ENCODE measurements at regions not wholly inside any gene's neighbourhood (a gene's known extent, or its start where the extent isn't known, plus 50 kb on each side); places are given as distances from the start of the nearest gene placed in this dataset.

DNA sequence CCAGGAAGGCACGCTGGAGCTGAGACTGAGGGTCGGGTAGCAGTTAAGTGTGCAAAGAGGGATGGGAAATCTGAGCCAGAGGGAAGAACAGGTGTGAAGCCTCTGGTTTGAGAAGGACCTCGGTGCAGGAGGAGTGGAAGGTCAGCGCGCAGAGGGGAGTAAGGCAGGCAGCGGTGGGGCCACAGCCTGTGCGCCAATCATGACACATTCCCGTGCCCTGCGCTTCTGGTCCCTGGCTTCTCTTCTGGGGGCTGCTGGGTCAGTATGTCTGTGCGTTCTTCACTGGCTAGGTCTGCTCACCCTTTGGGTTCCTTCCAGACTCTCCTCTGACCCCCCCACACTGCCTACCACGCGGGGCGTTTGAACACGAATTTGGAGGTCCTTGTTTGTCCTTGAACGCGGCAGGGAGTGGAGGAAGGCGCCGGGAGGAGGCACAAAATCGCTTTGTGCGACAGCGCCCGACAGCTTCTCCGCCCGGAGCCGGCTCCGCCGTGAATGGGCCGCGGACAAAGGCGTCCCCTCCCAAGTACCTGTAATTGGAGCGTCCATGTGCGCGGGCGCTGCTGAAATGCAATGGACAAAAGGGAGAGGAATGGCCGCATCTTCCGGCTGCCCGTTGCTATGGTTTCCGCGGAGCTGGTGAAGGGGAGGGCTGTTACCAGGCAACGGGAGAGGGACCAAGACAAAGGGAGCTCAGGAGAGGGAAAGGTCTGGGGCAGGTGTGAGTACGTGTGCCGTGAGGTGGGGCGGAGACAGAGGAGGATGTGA lies 207.2 kb upstream of the SRRM4 start:
- no peak for DNase-seq

DNA sequence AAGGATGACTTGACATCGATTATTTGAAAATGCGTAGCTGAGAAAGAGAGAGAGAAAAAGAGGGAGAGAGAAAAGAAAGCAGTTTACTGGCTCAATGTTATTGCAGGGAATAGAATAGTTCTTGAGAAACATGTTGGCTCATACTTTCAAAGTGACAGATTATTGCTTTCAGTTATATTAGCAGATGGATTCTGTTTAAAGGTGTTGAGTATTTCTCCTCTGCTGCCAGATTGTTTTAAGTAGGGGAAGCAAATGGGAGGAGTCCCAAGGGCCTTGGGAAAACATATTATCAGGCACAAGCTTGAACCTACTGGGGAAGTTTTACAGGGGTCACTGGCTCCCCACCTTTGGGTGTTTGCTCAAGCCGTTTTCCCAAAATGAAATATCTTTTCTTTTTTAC lies 203.8 kb upstream of the SRRM4 start:
- DNase-seq = no peak

DNA sequence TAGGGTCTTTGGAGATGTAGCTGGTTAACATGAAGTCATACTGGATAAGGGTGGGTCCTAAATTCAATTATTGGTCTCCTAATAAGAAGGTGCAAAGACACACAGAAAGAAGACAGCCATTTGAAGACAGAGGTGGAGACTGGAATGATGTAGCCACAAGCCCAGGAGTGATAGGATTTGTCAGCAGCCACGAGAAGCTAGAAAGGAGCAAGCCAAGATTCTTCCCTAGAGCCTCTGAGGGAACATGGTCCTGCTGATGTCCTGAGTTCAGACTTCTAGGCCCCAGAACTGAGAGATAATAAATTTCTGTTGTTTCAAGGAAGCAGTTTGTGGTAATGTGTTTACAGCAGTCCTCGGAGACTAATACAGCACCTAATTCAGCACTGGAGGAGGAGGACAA lies 203.3 kb upstream of the SRRM4 start:
- DNase-seq = no peak

DNA sequence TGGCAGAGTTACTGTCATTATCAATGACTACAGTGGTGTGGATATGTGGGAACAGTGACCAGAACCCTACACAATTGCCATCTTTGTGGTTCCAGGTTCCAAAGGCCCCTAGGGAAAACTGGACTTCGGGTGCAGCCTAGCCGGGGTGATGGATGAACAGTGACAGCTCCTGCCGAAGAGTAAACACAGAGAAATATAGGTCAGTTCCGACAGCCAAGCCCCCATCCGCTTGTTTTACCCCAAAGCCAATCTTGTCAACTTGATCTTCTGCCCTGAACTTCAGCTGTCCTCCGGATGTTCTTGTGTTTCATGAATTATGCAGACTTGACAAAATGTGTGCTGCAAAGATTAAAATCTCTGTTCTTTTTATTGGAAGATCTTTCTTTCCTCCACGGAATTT lies 200.4 kb upstream of the SRRM4 start:
- DNase-seq = no peak

DNA sequence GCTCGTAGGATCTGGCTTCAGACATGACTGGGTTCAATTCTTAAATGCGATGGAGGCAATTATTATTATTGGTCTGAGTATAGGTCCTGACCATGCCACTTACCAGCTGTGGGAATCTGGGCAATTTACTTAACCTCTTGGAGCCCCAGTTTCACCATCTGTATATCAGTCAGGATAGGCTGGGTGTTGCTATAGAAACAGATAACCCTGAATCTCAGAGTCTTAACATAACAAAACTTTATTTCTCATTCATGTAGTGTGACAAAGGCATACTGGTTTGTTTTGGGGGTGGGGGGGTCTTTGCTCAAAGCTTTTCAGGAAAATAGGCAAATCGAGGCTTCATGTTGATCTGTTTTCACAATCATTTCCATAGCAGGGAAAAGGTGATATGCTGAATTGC lies 199.6 kb upstream of the SRRM4 start:
- no peak for DNase-seq

DNA sequence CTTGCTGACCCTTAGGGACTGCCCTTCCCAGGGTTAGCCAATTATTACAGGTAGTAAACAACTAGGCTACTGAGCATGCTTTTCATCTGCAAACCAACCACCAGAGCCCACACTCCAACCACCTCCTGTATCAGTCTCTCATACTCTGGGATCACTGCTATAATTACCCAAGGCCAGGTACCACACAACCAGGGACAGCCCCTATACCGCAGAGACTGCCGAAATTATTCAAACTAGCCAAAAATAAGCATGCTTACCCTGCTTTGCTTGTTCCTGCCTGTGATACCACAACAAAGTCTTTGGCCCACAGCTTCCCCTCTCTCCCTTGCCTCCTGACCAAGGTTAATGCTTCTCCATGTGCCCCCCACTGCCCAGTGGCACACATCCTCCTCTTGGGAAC lies 197.6 kb upstream of the SRRM4 start:
- DNase-seq = no peak

DNA sequence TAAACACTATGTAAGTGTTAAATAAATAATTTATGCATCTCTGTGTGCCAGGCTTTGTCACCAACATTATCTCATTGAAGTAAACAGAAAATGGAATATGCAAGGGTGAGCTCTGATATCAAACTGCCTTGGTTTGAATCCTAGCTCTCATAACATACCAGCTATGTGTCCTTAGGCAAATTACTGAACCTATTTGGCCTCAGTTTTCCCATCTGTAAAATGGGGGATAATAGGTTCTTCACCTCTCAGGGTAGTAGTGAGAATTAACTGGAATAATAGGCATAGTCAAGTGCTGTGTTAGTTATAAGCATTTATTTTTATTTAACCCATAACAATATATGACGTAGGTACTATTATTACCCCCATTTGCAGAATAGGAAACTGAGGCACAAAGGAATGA lies 190.8 kb upstream of the SRRM4 start:
- no peak for DNase-seq

DNA sequence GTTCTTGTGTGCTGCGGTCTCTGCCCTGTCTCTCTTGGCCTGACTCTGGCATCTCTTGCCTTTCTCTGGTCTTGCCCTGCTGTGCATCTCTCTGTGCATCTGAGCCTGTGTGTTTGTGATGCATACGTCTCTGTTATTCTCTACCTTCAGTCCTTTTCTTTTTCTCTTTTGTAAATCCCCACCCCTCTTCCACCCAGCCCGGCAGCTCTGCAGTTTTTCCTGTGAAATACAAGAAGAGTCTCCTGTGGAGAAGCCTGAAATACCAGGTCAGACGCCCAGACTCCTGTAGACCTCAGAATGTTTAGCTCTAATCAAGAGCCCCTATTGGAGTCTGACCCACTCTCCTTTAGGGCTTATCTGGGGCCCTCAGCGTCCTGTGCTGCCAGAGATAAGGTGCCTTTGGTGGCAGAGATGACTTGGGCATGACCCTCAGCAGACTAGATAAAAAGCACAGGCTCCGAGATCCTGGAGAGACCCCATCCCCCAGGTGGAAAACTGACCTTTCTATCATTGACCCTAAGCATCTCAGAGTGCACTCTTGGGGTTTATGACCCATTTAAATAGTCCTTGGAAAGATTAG lies 167.5 kb upstream of the SRRM4 start:
- DNase-seq = no peak

DNA sequence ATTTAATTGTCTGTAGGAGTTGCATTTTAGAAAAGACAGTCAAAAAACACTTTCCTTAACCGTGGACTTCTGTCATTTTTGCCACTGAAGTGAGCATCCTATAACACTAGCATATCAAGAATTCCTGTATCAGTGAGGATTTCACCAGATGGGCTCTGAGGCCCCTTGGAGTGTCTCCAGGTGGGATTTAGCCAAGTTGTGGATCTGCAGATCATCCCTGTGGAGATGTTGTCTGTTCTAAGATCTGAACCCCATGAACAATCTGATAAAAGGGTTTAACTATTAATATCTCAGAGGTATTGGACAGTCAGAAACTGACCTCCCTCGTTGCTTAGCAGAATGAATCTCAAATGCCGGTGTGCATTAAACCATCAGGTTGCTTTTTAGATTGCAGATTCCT lies 165.0 kb upstream of the SRRM4 start:
- no peak for DNase-seq

DNA sequence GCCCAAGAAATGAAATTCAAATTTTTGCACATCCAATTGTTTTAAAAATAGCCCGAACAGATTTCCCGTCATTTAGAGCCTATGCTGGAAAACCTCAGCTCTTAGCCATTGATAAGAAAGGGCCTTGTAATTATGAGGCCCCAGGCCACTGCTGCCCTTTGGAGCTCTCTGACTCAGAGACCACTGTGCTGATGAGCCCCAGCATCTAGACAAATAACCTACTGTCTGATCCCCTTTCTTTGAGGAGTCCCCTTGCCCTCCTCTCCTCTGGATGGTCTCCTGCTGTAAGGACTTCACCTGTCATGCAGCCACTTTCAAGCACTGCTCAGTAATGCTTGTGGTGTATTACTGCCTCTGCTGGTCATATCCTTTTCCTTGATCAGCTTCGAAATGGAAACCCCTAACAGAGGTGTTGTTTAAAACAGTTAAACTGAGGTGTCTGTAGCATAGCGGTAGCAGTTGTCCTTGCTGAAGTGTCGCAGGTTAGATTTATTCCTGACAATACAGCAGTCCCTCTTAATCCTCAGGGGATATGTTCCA lies 159.9 kb upstream of the SRRM4 start:
- DNase-seq = no peak

DNA sequence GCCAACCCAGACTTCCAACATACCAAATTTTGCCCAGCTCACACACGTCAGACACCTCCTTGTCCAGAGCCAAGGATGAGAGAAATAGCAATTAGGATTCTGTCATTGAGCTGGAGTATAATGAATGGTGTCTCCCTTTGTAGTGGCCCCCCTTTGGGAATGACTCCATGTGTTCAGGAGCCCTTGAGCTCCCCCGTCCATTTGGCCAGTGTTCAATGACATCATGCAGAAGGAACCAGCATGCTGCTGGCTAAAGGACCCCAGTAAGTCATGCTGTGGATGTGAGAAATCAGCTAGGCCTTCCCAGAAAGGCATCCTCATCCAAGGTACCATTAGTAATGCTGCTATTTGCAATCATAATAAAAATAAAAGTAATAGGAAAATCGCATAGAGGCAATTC lies 158.8 kb upstream of the SRRM4 start:
- no peak for DNase-seq

DNA sequence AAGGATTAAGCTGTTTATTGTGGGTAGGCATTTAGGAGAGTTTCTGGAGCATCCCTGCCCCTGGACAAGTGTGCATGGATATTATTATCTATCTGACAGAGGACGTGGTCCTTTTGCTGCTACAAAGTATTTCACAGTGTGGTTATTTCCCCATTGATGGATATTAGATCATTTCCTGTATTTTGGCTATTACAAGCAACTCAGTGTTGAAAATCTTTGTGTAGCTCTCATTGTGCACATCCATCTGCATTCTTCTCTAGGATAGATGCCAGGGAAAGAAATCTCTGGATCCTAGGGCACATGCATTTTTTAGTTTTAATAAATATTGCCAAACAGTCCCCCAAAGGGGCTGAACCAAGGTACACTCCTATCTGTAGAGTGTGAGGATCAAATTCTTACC lies 154.3 kb upstream of the SRRM4 start:
- DNase-seq = no peak

DNA sequence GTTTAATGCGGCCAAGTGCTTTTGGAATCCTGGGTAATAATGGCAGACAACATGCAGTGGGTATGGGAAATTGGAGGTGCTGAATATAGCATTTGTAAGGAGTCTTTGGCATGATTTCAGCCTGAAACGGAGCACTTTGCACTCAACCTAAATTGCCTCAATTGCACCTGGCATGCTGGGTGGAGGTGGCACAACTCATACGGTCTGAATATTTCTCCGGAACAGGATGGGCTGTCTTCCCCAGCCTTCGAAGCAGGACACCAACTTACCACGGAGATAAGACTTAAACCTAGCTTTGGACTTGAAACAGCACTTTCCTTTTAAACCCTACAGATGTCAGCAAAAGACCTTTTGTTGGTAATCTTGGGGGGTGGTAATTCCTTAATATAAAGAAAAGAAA lies 153.7 kb upstream of the SRRM4 start:
- DNase-seq = no peak

DNA sequence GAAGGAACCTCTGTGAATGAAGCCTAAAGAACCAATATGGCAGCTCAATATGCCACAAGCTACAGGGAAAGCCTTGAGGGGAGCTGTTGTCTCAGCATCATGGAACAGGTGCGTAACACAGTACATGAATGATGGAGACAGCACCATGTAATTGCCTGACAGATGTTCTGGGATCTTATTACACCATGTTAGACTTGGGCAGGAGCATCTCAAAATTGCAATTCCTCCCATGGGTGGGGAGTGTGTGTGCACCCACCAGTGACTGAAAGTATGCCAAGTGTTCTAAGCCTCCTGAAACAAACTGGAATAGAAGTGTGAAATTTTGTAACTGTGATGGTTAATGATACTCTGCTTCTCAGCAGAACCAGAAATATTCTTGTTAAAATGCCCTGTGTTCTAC lies 151.0 kb upstream of the SRRM4 start:
- DNase-seq = no peak

DNA sequence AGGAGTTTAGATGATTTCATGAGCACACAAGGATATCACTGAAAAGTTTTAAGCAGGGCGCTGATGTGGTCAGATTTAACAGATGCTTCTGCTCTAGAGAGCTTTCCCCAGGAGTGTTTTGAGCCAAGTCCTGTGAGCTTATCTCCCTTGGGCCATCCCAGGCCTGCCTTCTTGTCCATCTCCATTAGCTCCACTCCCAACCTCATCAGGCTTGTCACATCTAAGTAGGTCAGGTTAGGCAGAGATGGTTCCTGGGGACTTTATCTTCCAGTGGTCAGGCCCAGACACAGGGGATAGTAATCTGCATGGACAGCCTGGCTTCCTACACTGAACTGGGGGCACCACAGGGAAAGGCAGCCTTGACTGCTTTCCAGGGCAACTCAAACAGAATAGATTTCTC lies 145.4 kb upstream of the SRRM4 start:
- DNase-seq = no peak

DNA sequence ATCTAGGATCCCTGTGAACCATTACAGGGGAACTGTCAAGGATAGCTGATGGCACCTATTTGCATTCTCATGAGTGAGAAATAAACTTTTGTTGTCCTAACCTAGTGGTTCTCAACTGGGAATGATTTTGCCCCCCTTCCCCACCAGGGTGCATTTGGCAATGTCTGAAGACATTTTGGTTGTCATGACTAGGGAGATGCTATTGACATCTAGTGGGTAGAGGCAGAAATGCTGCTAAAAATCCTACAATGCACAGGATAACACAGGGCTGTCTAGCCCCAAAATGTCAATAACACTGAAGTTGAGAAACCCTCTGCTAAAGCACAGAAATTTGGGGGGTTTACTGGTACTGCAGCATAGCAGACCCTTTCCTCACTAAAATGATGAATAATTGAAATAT lies 140.9 kb upstream of the SRRM4 start:
- DNase-seq = no peak

DNA sequence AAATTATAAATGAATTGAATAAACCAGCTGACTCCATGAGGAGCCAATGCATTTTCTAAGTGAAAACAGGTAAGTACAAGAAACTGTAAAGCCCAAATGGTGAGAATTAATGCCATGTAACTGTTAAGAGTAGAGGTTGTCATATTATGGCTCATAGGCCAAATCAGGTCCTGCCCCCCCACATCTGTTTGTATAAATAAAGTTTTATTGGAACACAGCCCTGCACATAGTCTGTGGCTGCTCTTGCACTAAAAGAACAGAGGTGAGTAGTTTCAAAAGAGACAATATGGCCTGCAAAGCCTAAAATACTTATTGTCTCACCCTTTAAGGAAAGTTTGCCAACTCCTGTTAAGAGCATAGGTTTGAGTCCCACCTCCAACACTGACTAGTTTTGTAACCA lies 140.5 kb upstream of the SRRM4 start:
- DNase-seq = no peak

DNA sequence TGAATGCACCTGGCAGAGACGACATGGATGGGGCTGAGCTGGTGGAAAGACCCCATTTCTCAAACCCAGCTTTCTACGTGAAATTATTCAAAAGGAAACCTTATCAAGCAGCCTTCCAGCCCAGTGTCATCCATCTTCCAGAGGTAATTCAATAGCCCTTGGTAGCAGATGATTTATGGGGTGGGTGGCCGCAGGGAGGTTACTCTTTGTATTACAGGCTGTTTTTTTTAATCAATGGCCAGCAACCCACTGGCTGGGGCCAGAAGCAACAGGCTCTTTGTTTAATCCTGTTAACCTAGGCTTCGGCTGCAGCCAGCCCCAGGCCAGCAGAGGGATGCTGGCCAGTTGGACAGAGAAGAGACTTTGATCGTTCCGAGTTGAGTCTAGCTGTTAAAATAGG lies 139.8 kb upstream of the SRRM4 start:
- DNase-seq = no peak

DNA sequence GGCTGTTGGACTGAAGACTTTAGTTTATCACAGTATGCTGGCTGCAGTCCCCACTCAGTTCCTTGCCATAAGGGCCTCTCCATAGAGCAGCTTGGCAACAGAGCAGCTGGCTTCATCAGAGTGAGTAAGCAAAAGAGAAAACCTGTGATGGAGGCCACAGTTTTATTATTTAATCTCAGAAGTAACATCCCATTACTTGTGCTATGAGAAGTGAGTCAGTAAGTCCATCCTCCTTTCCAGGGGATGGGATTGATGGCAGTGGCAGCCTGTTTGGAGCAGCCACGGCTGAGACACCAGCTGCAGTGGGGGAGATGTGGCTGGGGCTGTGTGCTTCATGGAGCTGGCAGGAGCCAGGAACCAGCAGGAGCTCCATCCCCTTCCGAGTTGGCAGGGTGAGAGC lies 138.5 kb upstream of the SRRM4 start:
- no peak for DNase-seq

DNA sequence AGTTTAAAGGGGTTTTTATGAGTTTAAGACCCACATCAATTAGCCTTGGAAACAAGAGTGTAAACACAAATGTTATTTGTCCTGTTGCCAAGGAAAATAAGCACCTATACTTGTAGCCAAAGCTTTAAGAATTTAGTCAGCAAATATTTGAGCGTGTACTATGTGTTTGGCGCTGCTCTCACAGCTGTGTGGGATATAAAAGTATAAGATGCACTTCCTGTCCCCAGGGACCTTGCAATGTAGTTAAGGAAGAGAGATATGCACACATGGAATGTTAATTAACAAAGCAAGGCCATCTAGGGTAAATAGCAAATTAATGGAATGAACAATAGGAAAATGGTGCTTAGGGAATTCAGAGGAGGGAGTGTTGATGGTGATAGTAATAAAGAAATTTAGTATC lies 134.9 kb upstream of the SRRM4 start:
- DNase-seq = no peak

DNA sequence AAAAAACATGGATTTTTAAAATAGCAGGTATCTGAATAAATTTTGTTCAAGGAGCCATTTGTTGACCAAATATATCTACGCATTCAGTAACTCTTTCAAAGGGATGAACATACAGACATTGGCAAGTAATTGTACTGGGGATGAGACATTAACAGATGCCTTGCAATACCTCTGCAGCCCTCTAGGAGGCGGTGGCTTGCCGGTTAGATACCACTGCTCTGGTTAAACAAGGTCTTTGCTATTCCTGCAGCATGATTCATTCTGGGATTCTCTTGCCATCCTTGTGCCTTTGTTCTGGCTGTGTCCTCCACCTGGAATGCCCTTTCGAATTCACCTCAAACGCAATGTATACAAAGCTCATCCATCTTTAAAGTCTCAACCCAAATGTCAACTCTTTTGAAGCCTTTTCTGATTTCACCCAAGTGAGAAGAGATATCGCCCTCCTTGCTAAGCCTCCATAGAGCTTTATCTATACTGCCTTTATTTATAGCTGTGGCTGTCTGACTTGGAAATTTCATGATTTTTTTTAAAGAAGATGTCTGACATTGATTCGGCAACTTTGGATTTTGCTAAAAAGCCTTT lies 131.0 kb upstream of the SRRM4 start:
- DNase-seq = no peak

DNA sequence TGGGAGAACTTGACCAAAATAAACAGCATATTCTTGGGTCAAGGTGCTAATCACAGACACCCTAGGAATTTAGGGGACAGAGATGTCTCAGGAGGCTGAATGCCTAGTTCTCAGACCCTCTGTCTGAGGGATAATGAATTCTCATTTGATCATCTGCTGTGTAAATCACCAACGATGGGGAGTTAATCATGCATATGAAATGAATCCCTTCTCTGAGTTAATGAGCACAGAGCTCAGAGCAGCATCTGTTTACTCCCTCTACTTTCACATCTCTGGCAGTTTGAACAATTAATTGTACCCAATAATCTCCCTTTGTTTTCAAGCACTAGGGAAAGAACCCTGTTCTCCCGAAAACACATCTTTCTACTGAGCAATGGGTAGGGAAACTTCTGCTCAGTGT lies 129.4 kb upstream of the SRRM4 start:
- DNase-seq = no peak

DNA sequence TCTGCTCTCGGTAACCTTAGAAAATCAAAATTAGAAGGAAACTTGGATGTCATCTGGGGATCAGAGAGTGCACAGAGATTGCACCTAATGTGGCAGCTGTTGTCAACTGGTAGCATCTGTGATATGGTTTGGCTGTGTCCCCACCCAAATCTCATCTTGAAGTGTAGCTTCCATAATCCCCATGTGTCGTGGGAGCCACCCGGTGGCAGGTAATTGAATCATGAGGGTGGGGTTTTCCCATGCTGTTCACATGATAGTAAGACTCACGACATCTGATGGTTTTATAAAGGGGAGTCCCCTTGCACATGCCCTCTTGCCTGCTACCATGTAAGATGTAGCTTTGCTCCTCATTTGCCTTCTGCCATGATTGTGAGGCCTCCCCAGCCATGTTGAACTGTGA lies 127.7 kb upstream of the SRRM4 start:
- DNase-seq = no peak

DNA sequence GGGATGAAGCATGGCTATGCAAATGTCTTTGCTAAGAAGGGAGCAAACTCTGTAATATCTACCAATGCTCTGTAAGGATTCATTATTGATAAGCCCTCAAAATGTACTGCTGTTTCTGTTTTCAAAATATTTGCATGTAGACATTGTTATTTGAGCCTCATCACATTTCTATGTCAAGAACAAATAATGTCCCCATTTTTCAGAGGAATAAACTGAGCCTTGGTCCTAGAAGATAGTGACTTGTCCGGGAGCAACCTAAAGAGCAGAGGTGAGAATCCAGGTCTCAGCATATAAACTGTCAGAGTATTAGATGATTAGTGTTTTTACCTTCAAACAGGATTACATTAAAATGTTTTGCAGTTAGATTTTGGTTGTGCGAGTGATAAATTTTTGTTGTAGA lies 125.5 kb upstream of the SRRM4 start:
- no peak for DNase-seq
